HCT116 (cell line): ENCODE measurements at regions not wholly inside any gene's neighbourhood (a gene's known extent, or its start where the extent isn't known, plus 50 kb on each side); places are given as distances from the start of the nearest gene placed in this dataset.

Experiments used
- ATAC-seq: fragments of 200-7000 bp; cut with Tn5 transposase; 2 replicates; pipeline ENCODE4 v1.9.1; 2020; ENCODE audit warnings: mild to moderate bottlenecking, moderate library complexity
- BruUV-seq: library from RNA; stranded (reverse); fragments of 400-500 nt; replicated peaks from 2 replicates; lab custom pipeline; 2021; lab: Mats Ljungman, UMichigan
- CTCF ChIA-PET: fragments of 300-600 bp; sonication (Branson Sonifier 250); formaldehyde crosslinking; loops from one replicate; lab custom pipeline; 2021; ENCODE audit warnings: antibody characterized with exemption; lab: Charles Lee
- POLR2A ChIA-PET: fragments of 300-600, 350-600 bp; sonication (Branson Sonifier 250); formaldehyde crosslinking; loops from one replicate; lab custom pipeline; 2021; ENCODE audit warnings: antibody characterized with exemption; lab: Charles Lee
- RAD21 ChIA-PET, 2 experiments: fragments of 300-600 bp; sonication (Branson Sonifier 250); formaldehyde crosslinking; loops; one replicate each; lab custom pipeline; 2023; ENCODE audit warnings: low total read pairs in 2 of 2; ENCODE audit not compliant: uncharacterized antibody in 2 of 2, unreplicated experiment in 2 of 2, low non-redundant PET in 1 of 2; lab: Charles Lee
- DNase-seq: peaks from one replicate; pipeline ENCODE4 v3.0.0-alpha.2; 2010; ENCODE audit warnings: low read depth, low spot score
- H2AFZ ChIP-seq: fragments of 200-600 bp; shearing (Covaris generic), sonication (generic); 2 replicates; pipeline ENCODE4 v1.6.1; 2017; ENCODE audit warnings: low read depth, mixed run types, mixed read lengths, antibody characterized with exemption, low read length; ENCODE audit not compliant: poor library complexity, severe bottlenecking
- H3K27ac ChIP-seq: 2 replicates; pipeline ENCODE4 v1.5.1; 2012; ENCODE audit warnings: low read depth, low read length
- H3K27me3 ChIP-seq: fragments of 200-600 bp; sonication (generic); 2 replicates; pipeline ENCODE4 v1.6.1; 2016; ENCODE audit warnings: mixed run types, low read length, mixed read lengths; ENCODE audit not compliant: insufficient read depth
- H3K36me3 ChIP-seq, 2 experiments: fragments of 200-500 bp in 1 of 2; fragments of 200-600 bp in 1 of 2; sonication (Bioruptor generic) in 1 of 2; sonication (generic) in 1 of 2; 2 replicates each; pipeline versions ENCODE4 v1.5.1 to v1.6.1; 2014 to 2016; ENCODE audit warnings: low read length in 2 of 2, inconsistent platforms in 1 of 2, mixed read lengths in 1 of 2, mixed run types in 1 of 2; ENCODE audit not compliant: insufficient read depth in 2 of 2, control insufficient read depth in 1 of 2
- H3K4me1 ChIP-seq, 2 experiments: fragments of 200-600 bp in 1 of 2; sonication (generic) in 1 of 2; 2 replicates each; pipeline versions ENCODE4 v1.5.1 to v1.6.1; 2012 to 2017; ENCODE audit warnings: low read length in 2 of 2, inconsistent platforms in 1 of 2, mild to moderate bottlenecking in 1 of 2, mixed read lengths in 1 of 2, mixed run types in 1 of 2, moderate library complexity in 1 of 2; ENCODE audit not compliant: insufficient read depth in 2 of 2, control insufficient read depth in 1 of 2
- H3K4me2 ChIP-seq: fragments of 200-600 bp; sonication (generic); 2 replicates; pipeline ENCODE4 v1.6.1; 2017; ENCODE audit warnings: mixed run types, low read length, mixed read lengths
- H3K4me3 ChIP-seq, 2 experiments: fragments of 200-600 bp in 1 of 2; sonication (generic) in 1 of 2; replicated peaks in 1 of 2; 2 replicates each; pipeline ENCODE4 v1.5.1; 2011 to 2016; ENCODE audit warnings: low read length in 2 of 2, control low read depth in 1 of 2, low read depth in 1 of 2, mild to moderate bottlenecking in 1 of 2, mixed read lengths in 1 of 2, mixed run types in 1 of 2
- H3K79me2 ChIP-seq: fragments of 200-600 bp; sonication (generic); 2 replicates; pipeline ENCODE4 v1.6.1; 2017; ENCODE audit warnings: mild to moderate bottlenecking, mixed run types, low read length, moderate library complexity, mixed read lengths; ENCODE audit not compliant: insufficient read depth
- H3K9ac ChIP-seq: fragments of 200-600 bp; sonication (generic); 2 replicates; pipeline ENCODE4 v1.6.1; 2016; ENCODE audit warnings: low read length, mixed read lengths
- H3K9me2 ChIP-seq: fragments of 200-600 bp; sonication (generic), shearing (Covaris generic); 2 replicates; pipeline ENCODE4 v1.6.1; 2017; ENCODE audit warnings: mixed run types, mild to moderate bottlenecking, moderate library complexity; ENCODE audit not compliant: insufficient read depth
- H3K9me3 ChIP-seq, 2 experiments: fragments of 200-500 bp in 1 of 2; fragments of 200-600 bp in 1 of 2; sonication (Bioruptor generic) in 1 of 2; sonication (generic) in 1 of 2; 2 replicates each; pipeline ENCODE4 v1.6.1; 2014 to 2017; ENCODE audit warnings: low read length in 2 of 2, mixed read lengths in 2 of 2, inconsistent platforms in 1 of 2, low read depth in 1 of 2, mild to moderate bottlenecking in 1 of 2, mixed run types in 1 of 2, moderate library complexity in 1 of 2; ENCODE audit not compliant: control insufficient read depth in 1 of 2, insufficient read depth in 1 of 2
- H4K20me1 ChIP-seq: fragments of 200-600 bp; sonication (generic), shearing (Covaris generic); 2 replicates; pipeline ENCODE4 v1.6.1; 2017; ENCODE audit warnings: mixed run types, mild to moderate bottlenecking, moderate library complexity; ENCODE audit not compliant: insufficient read depth
- ATF3 ChIP-seq: IDR thresholded peaks from 2 replicates; pipeline ENCODE4 v1.6.1; 2012
- CEBPB ChIP-seq: IDR thresholded peaks from 2 replicates; pipeline ENCODE4 v1.6.1; 2012; ENCODE audit warnings: low read depth
- ELF1 ChIP-seq: IDR thresholded peaks from 2 replicates; pipeline ENCODE4 v1.6.1; 2012; ENCODE audit warnings: low read depth, borderline replicate concordance
- EZH2 ChIP-seq: fragments of 200-600 bp; sonication (generic); IDR thresholded peaks from 2 replicates; pipeline ENCODE4 v1.6.1; 2017; ENCODE audit warnings: antibody characterized with exemption, mixed run types
- EZH2phosphoT487 ChIP-seq: fragments of 200-600 bp; IDR thresholded peaks from 2 replicates; pipeline ENCODE4 v1.6.1; 2018; ENCODE audit warnings: antibody characterized with exemption, borderline replicate concordance
- POLR2A ChIP-seq: IDR thresholded peaks from 2 replicates; pipeline ENCODE4 v1.7.0; 2011; ENCODE audit warnings: borderline replicate concordance; ENCODE audit not compliant: insufficient read depth, insufficient read length; ENCODE audit errors: extremely low read depth
- POLR2AphosphoS5 ChIP-seq: IDR thresholded peaks from 2 replicates; pipeline ENCODE4 v1.6.1; 2011; ENCODE audit warnings: mild to moderate bottlenecking, low read depth, low read length, moderate library complexity
- RAD21 ChIP-seq: IDR thresholded peaks from 2 replicates; pipeline ENCODE4 v1.6.1; 2012; ENCODE audit warnings: low read depth, mild to moderate bottlenecking
- REST ChIP-seq: IDR thresholded peaks from 2 replicates; pipeline ENCODE4 v1.6.1; 2012; ENCODE audit warnings: low read depth
- ZBTB33 ChIP-seq: IDR thresholded peaks from 2 replicates; pipeline ENCODE4 v1.6.1; 2011; ENCODE audit warnings: mild to moderate bottlenecking, low read length, moderate library complexity; ENCODE audit not compliant: insufficient replicate concordance; ENCODE audit errors: extremely low read depth
- ZNF274 ChIP-seq: fragments of 200-500 bp; sonication (Bioruptor generic); IDR thresholded peaks from 2 replicates; pipeline ENCODE4 v1.6.1; 2014; ENCODE audit warnings: mild to moderate bottlenecking, low read depth, low read length, inconsistent platforms
- intact Hi-C: fragments of 100-400 bp; cut with micrococcal nuclease; formaldehyde crosslinking; loops from 2 replicates; pipeline ENCODE4 v1.10.0; 2022

GRCh38 chr1:106802181-106802580 lies 254.3 kb upstream of the PRMT6 start:
- Histone ChIP-seq H3K27me3 (no peaks in the 10 kb centered on the region), H3K9me2 (no peaks in the 10 kb centered on the region), H3K4me1 (no peaks in the 10 kb centered on the region), H3K79me2 (no peaks in the 10 kb centered on the region), H3K9ac (no peak overlapping the region), H3K4me2 (no peak overlapping the region), H3K9me3 (peaks cover 8 to 33% of the 10 kb centered on the region in 2 experiments; a peak in 2 of 4 replicates), H3K36me3 (no peaks in the 10 kb centered on the region), H3K27ac (no peak overlapping the region), H2AFZ (no peak overlapping the region), H4K20me1 (no peaks in the 10 kb centered on the region), H3K4me3 (no peak overlapping the region)
- BruUV-seq = no TSS peak
- CTCF ChIA-PET = no interaction called here
- intact Hi-C loops = no loop called here
- DNase-seq = no peak
- RAD21 ChIA-PET = no interaction called here
- POLR2A ChIA-PET = no interaction called here
- TF ChIP-seq CEBPB (no peak), RAD21 (no peak), EZH2 (no peak), POLR2AphosphoS5 (no peak), ELF1 (no peak), POLR2A (no peak), ZNF274 (no peak), ATF3 (no peak), EZH2phosphoT487 (no peak), REST (no peak), ZBTB33 (no peak)
- no peak for ATAC-seq
